Spleen (tissue), 7 donors: ENCODE measurements at regions not wholly inside any gene's neighbourhood (a gene's known extent, or its start where the extent isn't known, plus 50 kb on each side); places are given as distances from the start of the nearest gene placed in this dataset.

Experiments used
- CTCF ChIP-seq, 11 experiments: fragments of 200-600 bp in 7 of 11; fragments of 450-650 bp in 4 of 11; sonication (generic) in 4 of 11; IDR thresholded peaks in 8 of 11; conservative IDR thresholded peaks in 3 of 11; 1 replicate in 7 of 11; 2 replicates in 4 of 11; pipeline versions ENCODE4 v1.4.0 to v1.8.0; 2016 to 2021; ENCODE audit warnings: antibody characterized with exemption in 11 of 11, inconsistent platforms in 4 of 11, mild to moderate bottlenecking in 1 of 11
- POLR2A ChIP-seq, 3 donors: fragments of 450-650 bp; IDR thresholded peaks; one replicate each; pipeline ENCODE4 v1.5.1; 2017; ENCODE audit warnings: antibody characterized with exemption in 3 of 3, mild to moderate bottlenecking in 1 of 3
- donor health status: DM: no; HTN: no; CAD: no; lungs with moderate emphysema.
- donor health status: DM: no; HTN: no; CAD: no.
- donor health status: DM: no; HTN: no; CAD: no.

- TF ChIP-seq CTCF (IDR thresholded peaks at IDR 0.05 in 8 of 11, conservative IDR thresholded peaks at IDR 0.05 in 3 of 11) (peak in 7 of 11 experiments; percentile 38 to 58 (median 45)), POLR2A (IDR thresholded peaks at IDR 0.05) (no peak)
Measured at GRCh38 chr5:61817472-61818326, 485.6 kb downstream of the ZSWIM6 start.
